Fibroblast of villous mesenchyme (primary cell): ENCODE measurements at regions not wholly inside any gene's neighbourhood (a gene's known extent, or its start where the extent isn't known, plus 50 kb on each side); places are given as distances from the start of the nearest gene placed in this dataset.
"Not testable (repeated sequence)": the region's sequence is repeated elsewhere in the genome, so short reads cannot be mapped to it uniquely, and the experiment has no call there.

ENCODE experiments used
- DNase-seq: peaks from one replicate; pipeline ENCODE4 v3.0.0-alpha.2; 2010; ENCODE audit warnings: low read depth
- H3K4me3 ChIP-seq: 2 replicates; pipeline ENCODE4 v1.5.1; 2011; ENCODE audit warnings: low read depth, mild to moderate bottlenecking, low read length
- TF ChIP-seq, protein P1 (sequence below): IDR thresholded peaks from 2 replicates; pipeline ENCODE4 v1.5.1; 2012; ENCODE audit warnings: low read depth, mild to moderate bottlenecking, low read length; ENCODE audit not compliant: insufficient read depth

DNA sequence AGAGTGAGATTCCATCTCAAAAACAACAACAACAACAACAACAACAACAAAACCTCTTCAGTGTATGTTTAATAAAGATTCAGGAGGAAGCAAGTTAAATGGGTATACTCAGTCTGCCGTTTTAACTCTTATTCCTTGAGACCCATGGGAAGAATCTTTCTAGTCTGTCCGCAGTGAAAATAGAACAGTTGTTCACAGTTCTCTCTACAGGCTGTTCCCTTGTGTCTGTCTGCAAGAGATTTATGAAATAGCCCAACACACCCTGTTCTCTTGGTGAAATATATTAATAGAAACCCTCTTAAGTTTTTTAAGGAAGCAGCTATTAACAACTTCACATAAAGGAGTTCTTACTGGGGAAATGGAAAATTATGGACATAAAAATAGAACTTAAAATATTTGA is 682.2 kb upstream of the RAG2 start:
- TF ChIP-seq, protein P1, sequence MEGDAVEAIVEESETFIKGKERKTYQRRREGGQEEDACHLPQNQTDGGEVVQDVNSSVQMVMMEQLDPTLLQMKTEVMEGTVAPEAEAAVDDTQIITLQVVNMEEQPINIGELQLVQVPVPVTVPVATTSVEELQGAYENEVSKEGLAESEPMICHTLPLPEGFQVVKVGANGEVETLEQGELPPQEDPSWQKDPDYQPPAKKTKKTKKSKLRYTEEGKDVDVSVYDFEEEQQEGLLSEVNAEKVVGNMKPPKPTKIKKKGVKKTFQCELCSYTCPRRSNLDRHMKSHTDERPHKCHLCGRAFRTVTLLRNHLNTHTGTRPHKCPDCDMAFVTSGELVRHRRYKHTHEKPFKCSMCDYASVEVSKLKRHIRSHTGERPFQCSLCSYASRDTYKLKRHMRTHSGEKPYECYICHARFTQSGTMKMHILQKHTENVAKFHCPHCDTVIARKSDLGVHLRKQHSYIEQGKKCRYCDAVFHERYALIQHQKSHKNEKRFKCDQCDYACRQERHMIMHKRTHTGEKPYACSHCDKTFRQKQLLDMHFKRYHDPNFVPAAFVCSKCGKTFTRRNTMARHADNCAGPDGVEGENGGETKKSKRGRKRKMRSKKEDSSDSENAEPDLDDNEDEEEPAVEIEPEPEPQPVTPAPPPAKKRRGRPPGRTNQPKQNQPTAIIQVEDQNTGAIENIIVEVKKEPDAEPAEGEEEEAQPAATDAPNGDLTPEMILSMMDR, result no peak
- DNase-seq, result no peak
- no peak overlapping the region for H3K4me3 ChIP-seq

DNA sequence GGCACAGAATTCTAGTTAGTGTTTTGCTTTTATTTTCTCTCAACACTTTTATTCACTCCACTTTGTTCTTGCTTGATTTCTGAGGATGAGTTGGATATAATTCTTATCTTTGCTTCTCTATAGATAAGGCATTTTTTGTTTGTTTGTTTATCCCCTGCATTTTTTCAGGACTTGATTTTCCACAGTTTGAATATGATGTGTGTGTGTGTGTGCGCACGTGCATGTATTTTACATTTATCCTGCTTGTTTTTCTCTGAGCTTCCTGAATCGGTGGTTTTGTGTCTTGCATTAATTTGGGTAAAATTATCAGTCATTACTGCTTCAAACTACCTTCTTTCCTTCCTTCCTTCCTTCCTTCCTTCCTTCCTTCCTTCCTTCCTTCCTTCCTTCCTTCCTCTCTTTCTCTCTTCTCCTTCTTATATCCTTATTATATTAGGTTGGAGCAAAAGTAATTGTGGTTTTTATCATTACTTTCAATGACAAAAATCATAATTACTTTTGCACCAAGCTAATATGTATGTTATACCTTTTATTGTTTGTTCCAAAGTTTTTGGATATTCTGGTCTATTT is 679.9 kb upstream of the RAG2 start:
- no peak for DNase-seq
- H3K4me3 ChIP-seq, result no peak overlapping the region
- TF ChIP-seq, protein P1, result no peak

DNA sequence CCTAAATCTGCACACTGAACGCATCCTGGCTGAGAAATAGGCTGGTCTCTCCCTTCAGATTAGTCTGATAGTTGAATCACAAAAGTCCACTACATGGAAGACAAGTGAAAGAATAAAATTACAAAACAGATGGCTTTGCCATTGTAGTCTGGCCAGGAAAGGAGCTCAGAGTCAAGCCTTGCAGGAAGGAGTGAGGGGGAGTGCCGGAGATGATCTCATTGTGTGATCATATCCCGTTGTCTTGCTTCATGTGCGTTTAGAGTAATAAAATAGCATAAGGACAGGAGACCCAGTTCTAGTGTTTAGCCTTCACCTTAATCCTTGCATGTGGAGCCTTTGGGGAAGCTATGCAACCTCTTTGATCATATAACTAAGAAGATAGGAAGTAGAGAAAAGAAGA is 666.7 kb upstream of the RAG2 start:
- TF ChIP-seq, protein P1, result no peak
- no peak for DNase-seq
- H3K4me3 ChIP-seq, result no peak overlapping the region

DNA sequence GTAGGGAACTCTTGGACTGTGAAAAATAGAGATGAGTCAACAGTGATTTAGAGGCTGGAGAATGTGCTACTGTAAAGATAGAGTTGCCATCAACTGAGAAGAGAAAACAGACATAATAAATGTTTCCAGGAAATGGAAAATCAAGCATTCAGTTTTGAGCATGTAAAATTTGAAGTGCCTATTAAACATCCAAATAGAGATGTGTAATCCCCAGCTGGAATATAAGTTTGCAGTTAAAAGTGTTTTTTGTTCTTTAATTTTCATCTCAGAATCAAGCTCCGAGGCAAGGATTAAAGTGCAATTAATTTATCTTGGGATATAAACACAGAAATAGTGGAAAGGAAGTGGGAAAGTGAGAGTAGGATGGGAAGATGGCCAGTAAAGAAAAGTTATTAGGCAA is 666.0 kb upstream of the RAG2 start:
- no peak for DNase-seq
- TF ChIP-seq, protein P1, result no peak
- no peak overlapping the region for H3K4me3 ChIP-seq

DNA sequence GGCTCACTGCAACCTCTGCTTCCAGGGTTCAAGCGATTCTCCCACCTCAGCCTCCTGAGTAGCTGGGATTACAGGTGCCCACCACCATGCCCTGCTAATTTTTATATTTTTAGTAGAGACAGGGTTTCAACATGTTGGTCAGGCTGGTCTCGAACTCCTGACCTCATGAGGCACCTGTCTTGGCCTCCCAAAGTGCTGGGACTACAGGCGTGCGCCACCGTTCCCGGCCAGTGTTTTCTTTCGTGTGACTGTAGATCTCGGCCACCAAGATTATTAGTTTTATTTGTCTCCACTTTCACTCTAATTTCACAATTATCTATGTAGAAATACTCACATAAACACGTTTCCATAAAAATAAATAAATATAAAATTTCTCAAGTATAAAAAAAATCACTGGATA is 665.4 kb upstream of the RAG2 start:
- not testable (repeated sequence) for H3K4me3 ChIP-seq, DNase-seq

DNA sequence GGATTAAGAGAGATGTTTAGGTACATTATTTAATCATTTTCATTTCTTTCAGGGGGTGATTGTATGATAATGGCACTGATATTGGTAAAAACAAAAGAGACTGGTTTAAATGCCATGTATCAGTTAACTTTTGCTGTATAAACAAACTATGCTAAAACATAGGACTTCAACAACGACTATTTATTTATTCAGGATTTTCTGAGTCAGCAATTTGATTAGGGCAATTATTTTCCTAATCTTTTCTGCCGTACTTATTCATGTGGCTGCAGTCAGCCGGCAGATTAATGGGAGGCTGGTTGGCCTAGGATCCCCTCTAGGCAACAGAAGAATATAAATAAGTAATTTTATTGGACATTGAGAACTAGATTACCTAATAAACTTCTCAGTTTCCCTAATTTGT is 661.7 kb upstream of the RAG2 start:
- no peak overlapping the region for H3K4me3 ChIP-seq
- no peak for DNase-seq
- TF ChIP-seq, protein P1, result no peak

DNA sequence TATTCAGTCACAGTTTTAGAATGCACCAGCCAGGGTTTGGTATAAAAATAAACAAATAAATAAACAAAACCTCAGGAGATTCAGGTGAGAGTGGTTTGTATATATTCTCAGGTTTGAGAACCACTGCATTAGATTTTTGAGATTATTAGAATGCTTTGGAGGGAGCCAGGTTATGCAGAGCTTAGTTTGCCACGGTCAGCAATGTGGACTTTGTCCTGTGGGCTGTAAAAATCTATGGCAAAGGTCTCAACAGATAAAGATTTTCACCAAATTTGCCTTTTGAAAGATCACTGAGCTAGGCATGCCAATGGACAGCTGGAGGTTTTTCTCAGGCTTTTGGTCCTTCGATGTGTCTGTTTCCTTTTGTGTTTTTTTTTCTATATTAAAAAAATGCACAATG is 650.1 kb upstream of the RAG2 start:
- DNase-seq, result no peak
- TF ChIP-seq, protein P1, result no peak
- no peak overlapping the region for H3K4me3 ChIP-seq

DNA sequence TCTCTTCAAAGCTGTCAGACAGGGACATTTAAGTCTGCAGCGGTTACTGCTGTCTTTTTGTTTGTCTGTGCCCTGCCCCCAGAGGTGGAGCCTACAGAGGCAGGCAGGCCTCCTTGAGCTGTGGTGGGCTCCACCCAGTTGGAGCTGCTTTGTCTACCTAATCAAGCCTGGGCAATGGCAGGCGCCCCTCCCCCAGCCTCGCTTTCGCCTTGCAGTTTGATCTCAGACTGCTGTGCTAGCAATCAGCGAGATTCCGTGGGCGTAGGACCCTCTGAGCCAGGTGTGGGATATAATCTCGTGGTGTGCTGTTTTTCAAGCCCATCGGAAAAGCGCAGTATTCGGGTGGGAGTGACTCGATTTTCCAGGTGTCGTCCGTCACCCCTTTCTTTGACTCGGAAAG is 648.1 kb upstream of the RAG2 start:
- not testable (repeated sequence) for DNase-seq, H3K4me3 ChIP-seq
